ENCODE measurements at regions not wholly inside any gene's neighbourhood (a gene's known extent, or its start where the extent isn't known, plus 50 kb on each side); places are given as distances from the start of the nearest gene placed in this dataset.
"Not testable (repeated sequence)": the region's sequence is repeated elsewhere in the genome, so short reads cannot be mapped to it uniquely, and the experiment has no call there.

GRCh38 chr11:42857344-42857743 lies 454.5 kb upstream of the API5 start:
- Histone ChIP-seq H3K9me3 (no peaks in the 10 kb centered on the region), H3K27ac (no peak overlapping the region), H3K27me3 (no peaks in the 10 kb centered on the region), H3K4me1 (no peaks in the 10 kb centered on the region), H3K4me3 (no peak overlapping the region), H3K36me3 (no peaks in the 10 kb centered on the region)
- 42 to 44% methylated on average over 2 of the region's 2 CpGs for WGBS, 2 donors (ENCODE audit: low coverage in 1 of 2)
- TF ChIP-seq CTCF (IDR thresholded peaks at IDR 0.05) (no peak), POLR2AphosphoS5 (IDR thresholded peaks at IDR 0.05) (no peak), POLR2A (IDR thresholded peaks at IDR 0.05) (no peak), EP300 (IDR thresholded peaks at IDR 0.05) (no peak)
- no peak for ATAC-seq

GRCh38 chr11:42870480-42870879 lies 441.3 kb upstream of the API5 start:
- H3K4me3 ChIP-seq, result no peak overlapping the region
- H3K36me3 ChIP-seq, result no peaks in the 10 kb centered on the region
- H3K4me1 ChIP-seq, result no peaks in the 10 kb centered on the region
- 15 to 29% methylated on average over 3 of the region's 3 CpGs for WGBS, 2 donors (ENCODE audit: low coverage in 1 of 2)
- H3K27ac ChIP-seq, result no peak overlapping the region
- H3K27me3 ChIP-seq, result no peaks in the 10 kb centered on the region
- TF ChIP-seq POLR2AphosphoS5 (IDR thresholded peaks at IDR 0.05), result no peak
- no peak for TF ChIP-seq POLR2A (IDR thresholded peaks at IDR 0.05)
- no peak for TF ChIP-seq CTCF (IDR thresholded peaks at IDR 0.05)
- TF ChIP-seq EP300 (IDR thresholded peaks at IDR 0.05), result no peak
- no peak for ATAC-seq
- H3K9me3 ChIP-seq, result peaks cover 0 to 7% (median 0%) of the 10 kb centered on the region in 3 donors

GRCh38 chr11:42873800-42874405 lies 437.9 kb upstream of the API5 start:
- H3K36me3 ChIP-seq, H3K9me3 ChIP-seq, H3K27me3 ChIP-seq, H3K4me3 ChIP-seq, H3K4me1 ChIP-seq, H3K27ac ChIP-seq, ATAC-seq: not testable (repeated sequence)
- no CpG with 5 or more reads among the region's 23 CpGs for WGBS, 2 donors (ENCODE audit: low coverage in 1 of 2)

GRCh38 chr11:42881335-42881734 lies 430.5 kb upstream of the API5 start:
- not testable (repeated sequence) for H3K36me3 ChIP-seq, H3K27ac ChIP-seq, H3K4me1 ChIP-seq, H3K27me3 ChIP-seq, H3K9me3 ChIP-seq, H3K4me3 ChIP-seq, ATAC-seq
- no CpG with 5 or more reads among the region's 17 CpGs for WGBS, 2 donors (ENCODE audit: low coverage in 1 of 2)

GRCh38 chr11:42890773-42891172 lies 421.0 kb upstream of the API5 start:
- ATAC-seq, result no peak
- H3K4me3 ChIP-seq, result no peak overlapping the region
- WGBS, 2 donors (ENCODE audit: low coverage in 1 of 2), result 43 to 62% methylated on average over 2 of the region's 2 CpGs

More at GRCh38 chr11:42890773-42891172, 421.0 kb upstream of the API5 start:
- H3K9me3 ChIP-seq, result no peaks in the 10 kb centered on the region
- no peaks in the 10 kb centered on the region for H3K4me1 ChIP-seq
- TF ChIP-seq EP300 (IDR thresholded peaks at IDR 0.05) (no peak), CTCF (IDR thresholded peaks at IDR 0.05) (no peak), POLR2AphosphoS5 (IDR thresholded peaks at IDR 0.05) (no peak)
- H3K27me3 ChIP-seq, result no peaks in the 10 kb centered on the region
- H3K36me3 ChIP-seq, result no peaks in the 10 kb centered on the region
- no peak overlapping the region for H3K27ac ChIP-seq

Measured in gastroesophageal sphincter (tissue), 4 donors.